GM21381 (cell line): ENCODE measurements at regions not wholly inside any gene's neighbourhood (a gene's known extent, or its start where the extent isn't known, plus 50 kb on each side); places are given as distances from the start of the nearest gene placed in this dataset.
"Not testable (repeated sequence)": the region's sequence is repeated elsewhere in the genome, so short reads cannot be mapped to it uniquely, and the experiment has no call there.

Experiments used
- ATAC-seq: cut with Tn5 transposase; IDR thresholded peaks from one replicate; pipeline ENCODE4 v1.9.1; 2021; ENCODE audit warnings: mild to moderate bottlenecking, moderate library complexity; ENCODE audit not compliant: unreplicated experiment

GRCh38 chr4:82248903-82249632 is 124.7 kb downstream of the HNRNPD start:
- no peak for ATAC-seq

- ATAC-seq = no peak
These were observed 126.2 kb downstream of the HNRNPD start for GRCh38 chr4:82247629-82248028.

- no peak for ATAC-seq
These were observed 126.6 kb downstream of the HNRNPD start for GRCh38 chr4:82247171-82247570.

- no peak for ATAC-seq
These were observed 132.3 kb downstream of the HNRNPD start for GRCh38 chr4:82241534-82241933.

- no peak for ATAC-seq
These were observed 133.4 kb downstream of the HNRNPD start for GRCh38 chr4:82240410-82240809.

GRCh38 chr4:82237142-82237541 is 136.6 kb downstream of the HNRNPD start:
- not testable (repeated sequence) for ATAC-seq

- ATAC-seq = no peak
These were observed 138.4 kb downstream of the HNRNPD start for GRCh38 chr4:82235346-82235745.

GRCh38 chr4:82232891-82233290 is 140.9 kb downstream of the HNRNPD start:
- ATAC-seq = no peak

- ATAC-seq = no peak
These were observed 142.0 kb downstream of the HNRNPD start for GRCh38 chr4:82231806-82232205.

GRCh38 chr4:82230306-82230705 is 143.5 kb downstream of the HNRNPD start:
- no peak for ATAC-seq

- ATAC-seq = no peak
These were observed 148.8 kb downstream of the HNRNPD start for GRCh38 chr4:82225030-82225429.

- no peak for ATAC-seq
These were observed 150.1 kb downstream of the HNRNPD start for GRCh38 chr4:82223715-82224114.

GRCh38 chr4:82219346-82219745 is 154.4 kb downstream of the HNRNPD start:
- no peak for ATAC-seq

- no peak for ATAC-seq
These were observed 155.6 kb downstream of the HNRNPD start for GRCh38 chr4:82217986-82218715.

- no peak for ATAC-seq
These were observed 157.6 kb downstream of the HNRNPD start for GRCh38 chr4:82216219-82216618.

GRCh38 chr4:82215800-82216199 is 158.0 kb downstream of the HNRNPD start:
- ATAC-seq = no peak

- ATAC-seq = no peak
These were observed 158.8 kb downstream of the HNRNPD start for GRCh38 chr4:82215039-82215438.

GRCh38 chr4:82213485-82214417 is 160.0 kb downstream of the HNRNPD start:
- ATAC-seq = no peak

GRCh38 chr4:82201805-82202641 is 171.8 kb downstream of the HNRNPD start:
- ATAC-seq = no peak

- no peak for ATAC-seq
These were observed 172.5 kb downstream of the HNRNPD start for GRCh38 chr4:82201303-82201702.
